Nephron (organoid): ENCODE measurements at regions not wholly inside any gene's neighbourhood (a gene's known extent, or its start where the extent isn't known, plus 50 kb on each side); places are given as distances from the start of the nearest gene placed in this dataset.

Source experiments
- H3K27ac Mint-ChIP-seq, 3 experiments: 2 replicates each; pipeline ENCODE4 v1.8.0; 2020; ENCODE audit warnings: mixed read lengths in 3 of 3, mild to moderate bottlenecking in 2 of 3, moderate library complexity in 1 of 3
- H3K27me3 Mint-ChIP-seq: 2 replicates; pipeline ENCODE4 v1.8.0; 2021; ENCODE audit warnings: low read depth, mild to moderate bottlenecking, moderate library complexity, mixed read lengths
- H3K36me3 Mint-ChIP-seq: 2 replicates; pipeline ENCODE4 v1.8.0; 2020; ENCODE audit warnings: low read depth, mixed read lengths
- H3K4me1 Mint-ChIP-seq: 2 replicates; pipeline ENCODE4 v1.8.0; 2020; ENCODE audit warnings: mixed read lengths
- H3K4me3 Mint-ChIP-seq, 3 experiments: 2 replicates each; pipeline ENCODE4 v1.8.0; 2020; ENCODE audit warnings: mild to moderate bottlenecking in 3 of 3, mixed read lengths in 3 of 3, moderate library complexity in 2 of 3
- H3K9me3 Mint-ChIP-seq: 2 replicates; pipeline ENCODE4 v1.8.0; 2020; ENCODE audit warnings: mixed read lengths
- CTCF ChIP-seq, 3 experiments: fragments of 200-600 bp; sonication (generic); IDR thresholded peaks; one replicate each; pipeline ENCODE4 v1.5.0; 2021; ENCODE audit warnings: antibody characterized with exemption in 3 of 3; ENCODE audit not compliant: unreplicated experiment in 3 of 3

DNA sequence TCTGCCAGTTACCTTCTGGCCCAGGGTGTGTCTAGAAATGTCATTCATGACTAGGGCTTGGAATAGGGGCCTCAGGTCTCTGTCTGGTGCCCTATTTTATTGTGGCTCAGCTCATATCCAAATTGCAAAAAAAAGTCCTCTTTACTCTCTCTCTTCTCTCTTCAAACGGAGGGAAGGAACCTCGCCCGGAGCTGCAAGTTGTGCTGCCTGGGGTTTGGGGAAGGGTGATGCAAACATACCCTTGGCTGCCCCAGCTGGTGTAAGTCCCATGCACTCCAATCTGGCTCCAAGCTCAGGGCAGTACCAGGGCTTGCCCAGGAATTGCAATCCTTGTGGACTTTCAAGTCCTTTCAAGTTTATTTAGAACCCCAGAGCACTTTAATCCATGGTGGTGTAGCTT, 549.6 kb downstream of the PCDH17 start:
- Mint-ChIP-seq H3K27me3 (no peaks in the 10 kb centered on the region), H3K4me1 (no peaks in the 10 kb centered on the region), H3K36me3 (no peaks in the 10 kb centered on the region), H3K9me3 (peaks cover 24% of the 10 kb centered on the region), H3K27ac (no peak overlapping the region), H3K4me3 (no peak overlapping the region)
- no peak for TF ChIP-seq CTCF (IDR thresholded peaks at IDR 0.05; ENCODE audit: unreplicated experiment in 3 of 3)

DNA sequence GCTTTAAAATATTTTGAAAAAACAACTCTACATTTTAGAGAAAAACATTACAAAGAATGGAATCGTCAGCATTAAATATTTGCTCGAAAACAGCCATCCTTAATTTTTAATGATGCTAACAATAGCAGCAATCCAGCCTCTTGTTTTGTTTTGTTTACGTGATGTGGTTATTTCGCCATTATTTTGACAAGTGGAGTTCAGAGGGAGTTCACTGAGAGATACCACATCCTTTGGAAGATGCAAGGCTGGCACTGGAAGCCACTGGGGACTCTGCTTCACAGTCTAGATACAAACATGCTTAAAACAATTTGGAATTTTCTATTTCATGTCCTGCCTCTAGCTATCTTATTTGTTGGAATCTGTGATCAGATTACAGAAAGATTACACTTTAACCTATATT, 556.3 kb downstream of the PCDH17 start:
- Mint-ChIP-seq H3K9me3 (peaks cover 3% of the 10 kb centered on the region), H3K36me3 (no peaks in the 10 kb centered on the region), H3K4me1 (no peaks in the 10 kb centered on the region), H3K4me3 (no peak overlapping the region), H3K27me3 (no peaks in the 10 kb centered on the region), H3K27ac (no peak overlapping the region)
- TF ChIP-seq CTCF (IDR thresholded peaks at IDR 0.05; ENCODE audit: unreplicated experiment in 3 of 3): no peak

DNA sequence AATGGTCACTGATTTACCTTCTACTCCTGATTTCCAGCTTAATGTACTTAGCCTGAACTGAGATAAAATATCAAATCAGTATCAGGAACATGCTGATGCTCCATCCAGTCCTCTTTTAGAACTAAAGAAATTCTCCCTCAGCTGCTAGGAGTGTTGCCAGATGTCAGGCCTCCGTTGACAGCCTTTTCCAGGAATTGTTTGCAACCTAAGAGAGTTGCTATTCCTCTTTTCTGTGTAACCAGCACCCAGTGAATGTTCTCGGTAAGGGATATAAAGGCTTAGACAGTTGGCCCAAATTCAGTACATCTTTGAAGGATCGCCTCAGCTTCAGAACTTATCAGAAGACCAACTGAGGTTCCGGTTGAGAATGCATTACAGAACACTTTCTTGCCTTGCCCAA, 559.0 kb downstream of the PCDH17 start:
- Mint-ChIP-seq H3K27ac (no peak overlapping the region), H3K36me3 (no peaks in the 10 kb centered on the region)

GRCh38 chr13:58191754-58192153, 560.2 kb downstream of the PCDH17 start:
- Mint-ChIP-seq H3K9me3 (no peaks in the 10 kb centered on the region), H3K4me3 (no peak overlapping the region), H3K4me1 (no peaks in the 10 kb centered on the region), H3K27ac (no peak overlapping the region), H3K27me3 (no peaks in the 10 kb centered on the region), H3K36me3 (no peaks in the 10 kb centered on the region)
- no peak for TF ChIP-seq CTCF (IDR thresholded peaks at IDR 0.05; ENCODE audit: unreplicated experiment in 3 of 3)

More for the DNA sequence above, 559.0 kb downstream of the PCDH17 start:
- no peak for TF ChIP-seq CTCF (IDR thresholded peaks at IDR 0.05; ENCODE audit: unreplicated experiment in 3 of 3)
- H3K4me1 Mint-ChIP-seq: no peaks in the 10 kb centered on the region
- H3K27me3 Mint-ChIP-seq: no peaks in the 10 kb centered on the region
- H3K9me3 Mint-ChIP-seq: no peaks in the 10 kb centered on the region
- no peak overlapping the region for H3K4me3 Mint-ChIP-seq

DNA sequence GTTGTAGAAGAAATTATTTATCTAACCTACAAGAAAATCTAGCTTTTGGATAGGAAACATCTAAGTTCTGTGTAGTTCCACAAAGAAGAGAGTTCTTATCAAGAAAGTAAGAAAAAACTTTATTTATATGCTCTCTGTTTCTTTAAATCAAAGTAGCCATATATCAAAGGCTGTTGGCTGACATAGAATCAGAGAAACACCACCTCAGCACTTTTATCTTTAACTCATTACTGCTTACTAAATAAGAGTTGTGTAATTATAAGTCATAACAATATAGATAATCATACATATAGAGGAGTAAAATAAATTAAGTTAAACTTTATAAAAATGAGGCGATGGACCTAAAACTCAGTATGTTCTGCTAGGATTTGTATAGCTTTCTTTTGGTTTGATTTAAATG, 570.6 kb downstream of the PCDH17 start:
- no peaks in the 10 kb centered on the region for H3K4me1 Mint-ChIP-seq
- no peaks in the 10 kb centered on the region for H3K36me3 Mint-ChIP-seq
- H3K4me3 Mint-ChIP-seq: no peak overlapping the region
- no peak for TF ChIP-seq CTCF (IDR thresholded peaks at IDR 0.05; ENCODE audit: unreplicated experiment in 3 of 3)
- no peaks in the 10 kb centered on the region for H3K9me3 Mint-ChIP-seq
- no peak overlapping the region for H3K27ac Mint-ChIP-seq
- H3K27me3 Mint-ChIP-seq: peaks cover 3% of the 10 kb centered on the region

GRCh38 chr13:58207501-58207900, 576.0 kb downstream of the PCDH17 start:
- Mint-ChIP-seq H3K4me3 (no peak overlapping the region), H3K4me1 (peaks cover 21% of the 10 kb centered on the region), H3K36me3 (no peaks in the 10 kb centered on the region), H3K27me3 (peaks cover 3% of the 10 kb centered on the region), H3K9me3 (no peaks in the 10 kb centered on the region), H3K27ac (no peak overlapping the region)
- no peak for TF ChIP-seq CTCF (IDR thresholded peaks at IDR 0.05; ENCODE audit: unreplicated experiment in 3 of 3)
